GM12878 (cell line): ENCODE measurements at regions not wholly inside any gene's neighbourhood (a gene's known extent, or its start where the extent isn't known, plus 50 kb on each side); places are given as distances from the start of the nearest gene placed in this dataset.

Experiments used
- ATF7 ChIP-seq: fragments of 450-650 bp; IDR thresholded peaks from 2 replicates; pipeline ENCODE4 v1.6.1; 2016; ENCODE audit warnings: low read depth, mild to moderate bottlenecking
- CHD1 ChIP-seq: IDR thresholded peaks from 2 replicates; pipeline ENCODE4 v1.6.1; 2012; ENCODE audit warnings: low read depth, low read length, improper control_type of control experiment
- CHD2 ChIP-seq: IDR thresholded peaks from 2 replicates; pipeline ENCODE4 v1.6.1; 2011; ENCODE audit warnings: low read depth, low read length, improper control_type of control experiment, borderline replicate concordance
- EGR1 ChIP-seq, 2 experiments: IDR thresholded peaks; 1 replicate in 1 of 2; 2 replicates in 1 of 2; pipeline ENCODE4 v1.6.1; 2011 to 2012; ENCODE audit warnings: low read depth in 2 of 2, low read length in 2 of 2, borderline replicate concordance in 1 of 2, mild to moderate bottlenecking in 1 of 2, moderate library complexity in 1 of 2
- EP300 ChIP-seq, 2 experiments: fragments of 150-350 bp in 1 of 2; IDR thresholded peaks; 2 replicates each; pipeline ENCODE4 v1.6.1; 2011 to 2012; ENCODE audit warnings: low read depth in 2 of 2, low read length in 2 of 2, borderline replicate concordance in 1 of 2, improper control_type of control experiment in 1 of 2, inconsistent platforms in 1 of 2; ENCODE audit not compliant: control insufficient read depth in 1 of 2
- ESRRA ChIP-seq: IDR thresholded peaks from 2 replicates; pipeline ENCODE4 v1.6.1; 2012; ENCODE audit warnings: mild to moderate bottlenecking, low read length, improper control_type of control experiment
- FOXK2 ChIP-seq: fragments of 450-650 bp; IDR thresholded peaks from 2 replicates; pipeline ENCODE4 v1.6.1; 2017; ENCODE audit warnings: mild to moderate bottlenecking, moderate library complexity
- MEF2A ChIP-seq: IDR thresholded peaks from 2 replicates; pipeline ENCODE4 v1.6.1; 2011; ENCODE audit warnings: low read depth, mild to moderate bottlenecking, low read length, moderate library complexity; ENCODE audit not compliant: insufficient read depth
- MEF2B ChIP-seq: fragments of 450-650 bp; IDR thresholded peaks from 2 replicates; pipeline ENCODE4 v1.6.1; 2018; ENCODE audit warnings: mild to moderate bottlenecking, moderate library complexity; ENCODE audit not compliant: partially characterized antibody, poor library complexity, severe bottlenecking
- MTA2 ChIP-seq: fragments of 450-650 bp; IDR thresholded peaks from 2 replicates; pipeline ENCODE4 v1.6.1; 2016; ENCODE audit warnings: low read depth, mild to moderate bottlenecking, moderate library complexity
- MTA3 ChIP-seq: IDR thresholded peaks from 2 replicates; pipeline ENCODE4 v1.6.1; 2012; ENCODE audit warnings: low read length, inconsistent platforms, borderline replicate concordance
- MXI1 ChIP-seq: fragments of 150-350 bp; IDR thresholded peaks from 2 replicates; pipeline ENCODE4 v1.6.1; 2011; ENCODE audit warnings: low read depth, mild to moderate bottlenecking, inconsistent platforms, low read length, improper control_type of control experiment
- NFIC ChIP-seq: IDR thresholded peaks from 2 replicates; pipeline ENCODE4 v1.6.1; 2012; ENCODE audit warnings: low read depth, mild to moderate bottlenecking, inconsistent platforms, low read length, moderate library complexity
- POLR2AphosphoS2 ChIP-seq: IDR thresholded peaks from 2 replicates; pipeline ENCODE4 v1.6.1; 2011; ENCODE audit warnings: low read depth, mild to moderate bottlenecking, low read length, improper control_type of control experiment, moderate library complexity
- POU2F2 ChIP-seq: IDR thresholded peaks from 3 replicates; pipeline ENCODE4 v1.6.1; 2011; ENCODE audit warnings: low read depth, mild to moderate bottlenecking, low read length, borderline replicate concordance
- RFX5 ChIP-seq: IDR thresholded peaks from 2 replicates; pipeline ENCODE4 v1.6.1; 2011; ENCODE audit warnings: low read depth, low read length, improper control_type of control experiment
- SIN3A ChIP-seq: IDR thresholded peaks from 2 replicates; pipeline ENCODE4 v1.6.1; 2012; ENCODE audit warnings: low read depth, low read length, improper control_type of control experiment
- SMAD1 ChIP-seq: fragments of 450-650 bp; IDR thresholded peaks from 2 replicates; pipeline ENCODE4 v1.6.1; 2018; ENCODE audit warnings: mild to moderate bottlenecking, low read depth; ENCODE audit not compliant: partially characterized antibody
- TAF1 ChIP-seq: IDR thresholded peaks from 2 replicates; pipeline ENCODE4 v1.6.1; 2011; ENCODE audit warnings: mild to moderate bottlenecking, low read depth, low read length, borderline replicate concordance
- TF ChIP-seq, protein P1 (sequence below): fragments of 450-650 bp; IDR thresholded peaks from 2 replicates; pipeline ENCODE4 v1.6.1; 2017; ENCODE audit warnings: mild to moderate bottlenecking, moderate library complexity
- TF ChIP-seq, protein P2 (sequence below): IDR thresholded peaks from 2 replicates; pipeline ENCODE4 v1.6.1; 2011; ENCODE audit warnings: borderline replicate concordance, low read depth, mild to moderate bottlenecking, moderate library complexity, mixed read lengths, low read length; ENCODE audit not compliant: insufficient read depth; ENCODE audit errors: extremely low read length
- TF ChIP-seq, protein P3 (sequence below): fragments of 450-650 bp; IDR thresholded peaks from 2 replicates; pipeline ENCODE4 v1.6.1; 2016; ENCODE audit warnings: mild to moderate bottlenecking, moderate library complexity, borderline replicate concordance

DNA sequence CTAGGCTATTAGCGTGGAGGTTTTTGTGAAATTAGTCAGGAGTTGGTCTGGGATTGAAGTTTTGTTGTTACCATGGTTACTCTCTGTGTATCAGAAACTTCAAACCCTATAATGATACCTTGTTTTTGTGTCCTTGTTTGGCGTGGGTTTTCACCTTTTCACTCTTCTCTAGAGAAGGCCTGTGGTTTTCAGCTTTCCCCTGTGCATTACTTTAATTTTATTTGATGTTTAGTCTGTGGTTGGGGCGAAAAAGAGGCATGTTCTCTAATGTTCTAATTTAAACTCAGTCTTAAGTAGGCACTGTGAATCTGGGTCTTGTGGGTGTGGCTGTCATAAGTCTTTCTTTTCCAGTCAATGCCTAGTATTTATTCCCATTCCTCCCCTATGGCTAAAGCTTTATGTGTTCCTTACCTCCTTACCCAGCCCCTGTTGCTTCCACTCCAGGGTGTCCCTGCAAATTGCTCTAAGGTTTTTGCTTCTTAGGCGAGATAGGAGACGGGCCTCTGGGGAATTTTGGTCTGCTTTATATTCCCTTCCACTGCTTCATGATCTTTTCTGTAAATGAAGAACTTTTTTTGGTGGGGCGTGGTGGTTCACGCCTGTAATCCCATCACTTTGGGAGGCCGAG lies 125.1 kb upstream of the XIST start (continued):
- TF ChIP-seq MEF2B (peak; percentile 86), MEF2A (peak; percentile 56; the same call in 1 of the 2 replicates), MXI1 (no peak), NFIC (peak; percentile 72), POU2F2 (no peak), ATF7 (peak; percentile 18; the same call in 1 of the 2 replicates), POLR2AphosphoS2 (no peak), MTA2 (peak; percentile 86), CHD1 (no peak), RFX5 (no peak), EGR1 (IDR thresholded peaks at IDR 0.05; ENCODE audit: borderline replicate concordance in 1 of 2, low read depth in 2 of 2, low read length in 2 of 2) (no peak), ESRRA (no peak), SIN3A (no peak), MTA3 (0 out of 2 replicates have a peak, but pooled peaks have one; percentile 80), SMAD1 (no peak), EP300 (IDR thresholded peaks at IDR 0.05; ENCODE audit: borderline replicate concordance in 1 of 2, control insufficient read depth in 1 of 2, low read depth in 2 of 2, low read length in 2 of 2) (peak; percentile 14 to 60; a peak in 2 of 4 replicates), TAF1 (no peak), FOXK2 (no peak), CHD2 (no peak)
- TF ChIP-seq, protein P1, sequence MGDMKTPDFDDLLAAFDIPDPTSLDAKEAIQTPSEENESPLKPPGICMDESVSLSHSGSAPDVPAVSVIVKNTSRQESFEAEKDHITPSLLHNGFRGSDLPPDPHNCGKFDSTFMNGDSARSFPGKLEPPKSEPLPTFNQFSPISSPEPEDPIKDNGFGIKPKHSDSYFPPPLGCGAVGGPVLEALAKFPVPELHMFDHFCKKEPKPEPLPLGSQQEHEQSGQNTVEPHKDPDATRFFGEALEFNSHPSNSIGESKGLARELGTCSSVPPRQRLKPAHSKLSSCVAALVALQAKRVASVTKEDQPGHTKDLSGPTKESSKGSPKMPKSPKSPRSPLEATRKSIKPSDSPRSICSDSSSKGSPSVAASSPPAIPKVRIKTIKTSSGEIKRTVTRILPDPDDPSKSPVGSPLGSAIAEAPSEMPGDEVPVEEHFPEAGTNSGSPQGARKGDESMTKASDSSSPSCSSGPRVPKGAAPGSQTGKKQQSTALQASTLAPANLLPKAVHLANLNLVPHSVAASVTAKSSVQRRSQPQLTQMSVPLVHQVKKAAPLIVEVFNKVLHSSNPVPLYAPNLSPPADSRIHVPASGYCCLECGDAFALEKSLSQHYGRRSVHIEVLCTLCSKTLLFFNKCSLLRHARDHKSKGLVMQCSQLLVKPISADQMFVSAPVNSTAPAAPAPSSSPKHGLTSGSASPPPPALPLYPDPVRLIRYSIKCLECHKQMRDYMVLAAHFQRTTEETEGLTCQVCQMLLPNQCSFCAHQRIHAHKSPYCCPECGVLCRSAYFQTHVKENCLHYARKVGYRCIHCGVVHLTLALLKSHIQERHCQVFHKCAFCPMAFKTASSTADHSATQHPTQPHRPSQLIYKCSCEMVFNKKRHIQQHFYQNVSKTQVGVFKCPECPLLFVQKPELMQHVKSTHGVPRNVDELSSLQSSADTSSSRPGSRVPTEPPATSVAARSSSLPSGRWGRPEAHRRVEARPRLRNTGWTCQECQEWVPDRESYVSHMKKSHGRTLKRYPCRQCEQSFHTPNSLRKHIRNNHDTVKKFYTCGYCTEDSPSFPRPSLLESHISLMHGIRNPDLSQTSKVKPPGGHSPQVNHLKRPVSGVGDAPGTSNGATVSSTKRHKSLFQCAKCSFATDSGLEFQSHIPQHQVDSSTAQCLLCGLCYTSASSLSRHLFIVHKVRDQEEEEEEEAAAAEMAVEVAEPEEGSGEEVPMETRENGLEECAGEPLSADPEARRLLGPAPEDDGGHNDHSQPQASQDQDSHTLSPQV, result no peak
- TF ChIP-seq, protein P2, sequence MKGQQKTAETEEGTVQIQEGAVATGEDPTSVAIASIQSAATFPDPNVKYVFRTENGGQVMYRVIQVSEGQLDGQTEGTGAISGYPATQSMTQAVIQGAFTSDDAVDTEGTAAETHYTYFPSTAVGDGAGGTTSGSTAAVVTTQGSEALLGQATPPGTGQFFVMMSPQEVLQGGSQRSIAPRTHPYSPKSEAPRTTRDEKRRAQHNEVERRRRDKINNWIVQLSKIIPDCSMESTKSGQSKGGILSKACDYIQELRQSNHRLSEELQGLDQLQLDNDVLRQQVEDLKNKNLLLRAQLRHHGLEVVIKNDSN, result no peak
- TF ChIP-seq, protein P3, sequence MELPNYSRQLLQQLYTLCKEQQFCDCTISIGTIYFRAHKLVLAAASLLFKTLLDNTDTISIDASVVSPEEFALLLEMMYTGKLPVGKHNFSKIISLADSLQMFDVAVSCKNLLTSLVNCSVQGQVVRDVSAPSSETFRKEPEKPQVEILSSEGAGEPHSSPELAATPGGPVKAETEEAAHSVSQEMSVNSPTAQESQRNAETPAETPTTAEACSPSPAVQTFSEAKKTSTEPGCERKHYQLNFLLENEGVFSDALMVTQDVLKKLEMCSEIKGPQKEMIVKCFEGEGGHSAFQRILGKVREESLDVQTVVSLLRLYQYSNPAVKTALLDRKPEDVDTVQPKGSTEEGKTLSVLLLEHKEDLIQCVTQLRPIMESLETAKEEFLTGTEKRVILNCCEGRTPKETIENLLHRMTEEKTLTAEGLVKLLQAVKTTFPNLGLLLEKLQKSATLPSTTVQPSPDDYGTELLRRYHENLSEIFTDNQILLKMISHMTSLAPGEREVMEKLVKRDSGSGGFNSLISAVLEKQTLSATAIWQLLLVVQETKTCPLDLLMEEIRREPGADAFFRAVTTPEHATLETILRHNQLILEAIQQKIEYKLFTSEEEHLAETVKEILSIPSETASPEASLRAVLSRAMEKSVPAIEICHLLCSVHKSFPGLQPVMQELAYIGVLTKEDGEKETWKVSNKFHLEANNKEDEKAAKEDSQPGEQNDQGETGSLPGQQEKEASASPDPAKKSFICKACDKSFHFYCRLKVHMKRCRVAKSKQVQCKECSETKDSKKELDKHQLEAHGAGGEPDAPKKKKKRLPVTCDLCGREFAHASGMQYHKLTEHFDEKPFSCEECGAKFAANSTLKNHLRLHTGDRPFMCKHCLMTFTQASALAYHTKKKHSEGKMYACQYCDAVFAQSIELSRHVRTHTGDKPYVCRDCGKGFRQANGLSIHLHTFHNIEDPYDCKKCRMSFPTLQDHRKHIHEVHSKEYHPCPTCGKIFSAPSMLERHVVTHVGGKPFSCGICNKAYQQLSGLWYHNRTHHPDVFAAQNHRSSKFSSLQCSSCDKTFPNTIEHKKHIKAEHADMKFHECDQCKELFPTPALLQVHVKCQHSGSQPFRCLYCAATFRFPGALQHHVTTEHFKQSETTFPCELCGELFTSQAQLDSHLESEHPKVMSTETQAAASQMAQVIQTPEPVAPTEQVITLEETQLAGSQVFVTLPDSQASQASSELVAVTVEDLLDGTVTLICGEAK, result no peak
